GM23338 (cell line): ENCODE measurements at regions not wholly inside any gene's neighbourhood (a gene's known extent, or its start where the extent isn't known, plus 50 kb on each side); places are given as distances from the start of the nearest gene placed in this dataset.

Experiments
- ATAC-seq: fragments of 200-7000 bp; cut with Tn5 transposase; 3 replicates; pipeline ENCODE4 v1.9.1; 2020
- DNase-seq: peaks from one replicate; pipeline ENCODE4 v3.0.0-alpha.2; 2015; ENCODE audit warnings: low spot score
- H2AFZ ChIP-seq: fragments of 200-600 bp; sonication (generic); 2 replicates; pipeline ENCODE4 v1.8.0; 2016; ENCODE audit warnings: antibody characterized with exemption, mild to moderate bottlenecking, moderate library complexity
- H3F3A ChIP-seq: fragments of 200-600 bp; sonication (generic); replicated peaks from 2 replicates; pipeline ENCODE4 v1.8.0; 2017; ENCODE audit warnings: antibody characterized with exemption, mixed run types, low read depth
- H3K27ac ChIP-seq: fragments of 200-600 bp; sonication (generic); 2 replicates; pipeline ENCODE4 v1.6.1; 2016; ENCODE audit warnings: low read depth
- H3K27me3 ChIP-seq: fragments of 200-600 bp; sonication (generic); 2 replicates; pipeline ENCODE4 v1.8.0; 2016; ENCODE audit warnings: mild to moderate bottlenecking, mixed run types, moderate library complexity; ENCODE audit not compliant: insufficient read depth
- H3K36me3 ChIP-seq: fragments of 200-600 bp; sonication (generic); 2 replicates; pipeline ENCODE4 v1.8.0; 2016; ENCODE audit warnings: mild to moderate bottlenecking; ENCODE audit not compliant: insufficient read depth
- H3K4me1 ChIP-seq: fragments of 200-600 bp; sonication (generic); 2 replicates; pipeline ENCODE4 v1.8.0; 2016; ENCODE audit warnings: mild to moderate bottlenecking, moderate library complexity; ENCODE audit not compliant: insufficient read depth
- H3K4me2 ChIP-seq: fragments of 200-600 bp; sonication (generic); 2 replicates; pipeline ENCODE4 v1.7.1; 2017; ENCODE audit warnings: mixed run types
- H3K4me3 ChIP-seq: fragments of 200-600 bp; sonication (generic); 2 replicates; pipeline ENCODE4 v1.6.1; 2016; ENCODE audit warnings: mixed run types
- H3K79me2 ChIP-seq: fragments of 200-600 bp; sonication (generic); replicated peaks from 2 replicates; pipeline ENCODE4 v1.8.0; 2017; ENCODE audit warnings: mild to moderate bottlenecking; ENCODE audit not compliant: insufficient read depth
- H3K9me2 ChIP-seq: fragments of 200-600 bp; sonication (generic); 2 replicates; pipeline ENCODE4 v1.8.0; 2017; ENCODE audit not compliant: insufficient read depth
- H4K20me1 ChIP-seq: fragments of 200-600 bp; sonication (generic); replicated peaks from 2 replicates; pipeline ENCODE4 v1.8.0; 2017; ENCODE audit warnings: mild to moderate bottlenecking; ENCODE audit not compliant: insufficient read depth
- H3K27ac Mint-ChIP-seq: 2 replicates; pipeline ENCODE4 v1.8.0; 2020; ENCODE audit warnings: inconsistent platforms, mild to moderate bottlenecking, moderate library complexity, mixed read lengths
- H3K27me3 Mint-ChIP-seq: 3 replicates; pipeline ENCODE4 v1.8.0; 2022; ENCODE audit warnings: low read depth, mild to moderate bottlenecking, moderate library complexity, mixed read lengths, inconsistent platforms; ENCODE audit not compliant: insufficient read depth, poor library complexity
- H3K36me3 Mint-ChIP-seq: 3 replicates; pipeline ENCODE4 v1.8.0; 2021; ENCODE audit warnings: low read depth, mild to moderate bottlenecking, inconsistent platforms, moderate library complexity, mixed read lengths
- H3K4me1 Mint-ChIP-seq: 3 replicates; pipeline ENCODE4 v1.8.0; 2020; ENCODE audit warnings: mild to moderate bottlenecking, inconsistent platforms, mixed read lengths
- H3K4me3 Mint-ChIP-seq: 3 replicates; pipeline ENCODE4 v1.8.0; 2021; ENCODE audit warnings: moderate library complexity, mild to moderate bottlenecking, inconsistent platforms, mixed read lengths
- H3K9me3 Mint-ChIP-seq: 3 replicates; pipeline ENCODE4 v1.8.0; 2020; ENCODE audit warnings: moderate library complexity, mild to moderate bottlenecking, inconsistent platforms, mixed read lengths
- CREB1 ChIP-seq: fragments of 250-450 bp; sonication (Bioruptor Pico); IDR thresholded peaks from 2 replicates; pipeline ENCODE4 v1.5.0; 2020; ENCODE audit warnings: low read depth, mild to moderate bottlenecking, moderate library complexity
- ETS1 ChIP-seq: IDR thresholded peaks from 2 replicates; pipeline ENCODE4 v1.6.1; 2016; ENCODE audit warnings: antibody characterized with exemption
- EZH2 ChIP-seq: fragments of 200-600 bp; sonication (generic); IDR thresholded peaks from one replicate; pipeline ENCODE4 v1.8.0; 2017; ENCODE audit warnings: antibody characterized with exemption, mild to moderate bottlenecking, low read depth; ENCODE audit not compliant: unreplicated experiment
- EZH2phosphoT487 ChIP-seq: fragments of 200-600 bp; sonication (generic); IDR thresholded peaks from one replicate; pipeline ENCODE4 v1.8.1; 2018; ENCODE audit warnings: antibody characterized with exemption; ENCODE audit not compliant: unreplicated experiment
- JUNB ChIP-seq: IDR thresholded peaks from one replicate; pipeline ENCODE4 v1.6.1; 2016; ENCODE audit warnings: antibody characterized with exemption; ENCODE audit not compliant: unreplicated experiment
- NANOG ChIP-seq: IDR thresholded peaks from 2 replicates; pipeline ENCODE4 v1.6.1; 2016; ENCODE audit warnings: antibody characterized with exemption, borderline replicate concordance
- POLR2AphosphoS5 ChIP-seq: IDR thresholded peaks from 2 replicates; pipeline ENCODE4 v1.6.1; 2016; ENCODE audit warnings: antibody characterized with exemption, low read depth
- STAT1 ChIP-seq: IDR thresholded peaks from one replicate; pipeline ENCODE4 v1.6.1; 2016; ENCODE audit warnings: antibody characterized with exemption; ENCODE audit not compliant: unreplicated experiment
- ZNF114 ChIP-seq: fragments of 250-450 bp; sonication (Bioruptor Pico); IDR thresholded peaks from 2 replicates; pipeline ENCODE4 v1.5.0; 2020; ENCODE audit warnings: mild to moderate bottlenecking, moderate library complexity
- ZNF331 ChIP-seq: fragments of 250-450 bp; sonication (Bioruptor Pico); IDR thresholded peaks from 2 replicates; pipeline ENCODE4 v1.5.0; 2020; ENCODE audit warnings: low read depth, mild to moderate bottlenecking, moderate library complexity
- TF ChIP-seq, protein P1 (sequence below), 2 experiments: fragments of 200-600 bp in 1 of 2; sonication (generic) in 1 of 2; conservative IDR thresholded peaks; 2 replicates each; pipeline versions ENCODE4 v1.5.1 to v1.6.1; 2016 to 2017; ENCODE audit warnings: antibody characterized with exemption in 2 of 2, low read depth in 2 of 2, mild to moderate bottlenecking in 2 of 2, moderate library complexity in 1 of 2
- TF ChIP-seq, protein P2 (sequence below): IDR thresholded peaks from one replicate; pipeline ENCODE4 v1.6.1; 2018; ENCODE audit warnings: antibody characterized with exemption; ENCODE audit not compliant: unreplicated experiment
- TF ChIP-seq, protein P3 (sequence below): fragments of 250-450 bp; sonication (Bioruptor Pico); IDR thresholded peaks from 2 replicates; pipeline ENCODE4 v1.5.0; 2020; ENCODE audit warnings: mild to moderate bottlenecking, moderate library complexity

- no peaks in the 10 kb centered on the region; the same call in 2 of the 3 replicates for H3K36me3 Mint-ChIP-seq
- Histone ChIP-seq H3K4me1 (no peaks in the 10 kb centered on the region), H3K9me2 (no peaks in the 10 kb centered on the region; the same call in 1 of the 2 replicates), H3F3A (no peaks in the 10 kb centered on the region), H3K4me3 (no peak overlapping the region), H3K27ac (no peak overlapping the region), H3K4me2 (no peak overlapping the region), H3K36me3 (no peaks in the 10 kb centered on the region), H2AFZ (no peak overlapping the region), H3K27me3 (no peaks in the 10 kb centered on the region), H3K79me2 (no peaks in the 10 kb centered on the region), H4K20me1 (no peaks in the 10 kb centered on the region; the same call in 1 of the 2 replicates)
- H3K9me3 Mint-ChIP-seq = 0 out of 3 replicates have a peak, but pooled peaks cover 3% of the 10 kb centered on the region
- H3K27ac Mint-ChIP-seq = no peak overlapping the region
- TF ChIP-seq, protein P1, sequence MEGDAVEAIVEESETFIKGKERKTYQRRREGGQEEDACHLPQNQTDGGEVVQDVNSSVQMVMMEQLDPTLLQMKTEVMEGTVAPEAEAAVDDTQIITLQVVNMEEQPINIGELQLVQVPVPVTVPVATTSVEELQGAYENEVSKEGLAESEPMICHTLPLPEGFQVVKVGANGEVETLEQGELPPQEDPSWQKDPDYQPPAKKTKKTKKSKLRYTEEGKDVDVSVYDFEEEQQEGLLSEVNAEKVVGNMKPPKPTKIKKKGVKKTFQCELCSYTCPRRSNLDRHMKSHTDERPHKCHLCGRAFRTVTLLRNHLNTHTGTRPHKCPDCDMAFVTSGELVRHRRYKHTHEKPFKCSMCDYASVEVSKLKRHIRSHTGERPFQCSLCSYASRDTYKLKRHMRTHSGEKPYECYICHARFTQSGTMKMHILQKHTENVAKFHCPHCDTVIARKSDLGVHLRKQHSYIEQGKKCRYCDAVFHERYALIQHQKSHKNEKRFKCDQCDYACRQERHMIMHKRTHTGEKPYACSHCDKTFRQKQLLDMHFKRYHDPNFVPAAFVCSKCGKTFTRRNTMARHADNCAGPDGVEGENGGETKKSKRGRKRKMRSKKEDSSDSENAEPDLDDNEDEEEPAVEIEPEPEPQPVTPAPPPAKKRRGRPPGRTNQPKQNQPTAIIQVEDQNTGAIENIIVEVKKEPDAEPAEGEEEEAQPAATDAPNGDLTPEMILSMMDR (conservative IDR thresholded peaks at IDR 0.05; ENCODE audit: low read depth in 2 of 2) = no peak
- TF ChIP-seq NANOG (no peak), JUNB (no peak), CREB1 (CRISPR knock-in tag) (no peak), POLR2AphosphoS5 (no peak), EZH2 (no peak), ZNF331 (CRISPR knock-in tag) (no peak), ZNF114 (CRISPR knock-in tag) (no peak), STAT1 (no peak), EZH2phosphoT487 (no peak), ETS1 (no peak)
- TF ChIP-seq, protein P2, sequence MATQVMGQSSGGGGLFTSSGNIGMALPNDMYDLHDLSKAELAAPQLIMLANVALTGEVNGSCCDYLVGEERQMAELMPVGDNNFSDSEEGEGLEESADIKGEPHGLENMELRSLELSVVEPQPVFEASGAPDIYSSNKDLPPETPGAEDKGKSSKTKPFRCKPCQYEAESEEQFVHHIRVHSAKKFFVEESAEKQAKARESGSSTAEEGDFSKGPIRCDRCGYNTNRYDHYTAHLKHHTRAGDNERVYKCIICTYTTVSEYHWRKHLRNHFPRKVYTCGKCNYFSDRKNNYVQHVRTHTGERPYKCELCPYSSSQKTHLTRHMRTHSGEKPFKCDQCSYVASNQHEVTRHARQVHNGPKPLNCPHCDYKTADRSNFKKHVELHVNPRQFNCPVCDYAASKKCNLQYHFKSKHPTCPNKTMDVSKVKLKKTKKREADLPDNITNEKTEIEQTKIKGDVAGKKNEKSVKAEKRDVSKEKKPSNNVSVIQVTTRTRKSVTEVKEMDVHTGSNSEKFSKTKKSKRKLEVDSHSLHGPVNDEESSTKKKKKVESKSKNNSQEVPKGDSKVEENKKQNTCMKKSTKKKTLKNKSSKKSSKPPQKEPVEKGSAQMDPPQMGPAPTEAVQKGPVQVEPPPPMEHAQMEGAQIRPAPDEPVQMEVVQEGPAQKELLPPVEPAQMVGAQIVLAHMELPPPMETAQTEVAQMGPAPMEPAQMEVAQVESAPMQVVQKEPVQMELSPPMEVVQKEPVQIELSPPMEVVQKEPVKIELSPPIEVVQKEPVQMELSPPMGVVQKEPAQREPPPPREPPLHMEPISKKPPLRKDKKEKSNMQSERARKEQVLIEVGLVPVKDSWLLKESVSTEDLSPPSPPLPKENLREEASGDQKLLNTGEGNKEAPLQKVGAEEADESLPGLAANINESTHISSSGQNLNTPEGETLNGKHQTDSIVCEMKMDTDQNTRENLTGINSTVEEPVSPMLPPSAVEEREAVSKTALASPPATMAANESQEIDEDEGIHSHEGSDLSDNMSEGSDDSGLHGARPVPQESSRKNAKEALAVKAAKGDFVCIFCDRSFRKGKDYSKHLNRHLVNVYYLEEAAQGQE = no peak
- TF ChIP-seq, protein P3, sequence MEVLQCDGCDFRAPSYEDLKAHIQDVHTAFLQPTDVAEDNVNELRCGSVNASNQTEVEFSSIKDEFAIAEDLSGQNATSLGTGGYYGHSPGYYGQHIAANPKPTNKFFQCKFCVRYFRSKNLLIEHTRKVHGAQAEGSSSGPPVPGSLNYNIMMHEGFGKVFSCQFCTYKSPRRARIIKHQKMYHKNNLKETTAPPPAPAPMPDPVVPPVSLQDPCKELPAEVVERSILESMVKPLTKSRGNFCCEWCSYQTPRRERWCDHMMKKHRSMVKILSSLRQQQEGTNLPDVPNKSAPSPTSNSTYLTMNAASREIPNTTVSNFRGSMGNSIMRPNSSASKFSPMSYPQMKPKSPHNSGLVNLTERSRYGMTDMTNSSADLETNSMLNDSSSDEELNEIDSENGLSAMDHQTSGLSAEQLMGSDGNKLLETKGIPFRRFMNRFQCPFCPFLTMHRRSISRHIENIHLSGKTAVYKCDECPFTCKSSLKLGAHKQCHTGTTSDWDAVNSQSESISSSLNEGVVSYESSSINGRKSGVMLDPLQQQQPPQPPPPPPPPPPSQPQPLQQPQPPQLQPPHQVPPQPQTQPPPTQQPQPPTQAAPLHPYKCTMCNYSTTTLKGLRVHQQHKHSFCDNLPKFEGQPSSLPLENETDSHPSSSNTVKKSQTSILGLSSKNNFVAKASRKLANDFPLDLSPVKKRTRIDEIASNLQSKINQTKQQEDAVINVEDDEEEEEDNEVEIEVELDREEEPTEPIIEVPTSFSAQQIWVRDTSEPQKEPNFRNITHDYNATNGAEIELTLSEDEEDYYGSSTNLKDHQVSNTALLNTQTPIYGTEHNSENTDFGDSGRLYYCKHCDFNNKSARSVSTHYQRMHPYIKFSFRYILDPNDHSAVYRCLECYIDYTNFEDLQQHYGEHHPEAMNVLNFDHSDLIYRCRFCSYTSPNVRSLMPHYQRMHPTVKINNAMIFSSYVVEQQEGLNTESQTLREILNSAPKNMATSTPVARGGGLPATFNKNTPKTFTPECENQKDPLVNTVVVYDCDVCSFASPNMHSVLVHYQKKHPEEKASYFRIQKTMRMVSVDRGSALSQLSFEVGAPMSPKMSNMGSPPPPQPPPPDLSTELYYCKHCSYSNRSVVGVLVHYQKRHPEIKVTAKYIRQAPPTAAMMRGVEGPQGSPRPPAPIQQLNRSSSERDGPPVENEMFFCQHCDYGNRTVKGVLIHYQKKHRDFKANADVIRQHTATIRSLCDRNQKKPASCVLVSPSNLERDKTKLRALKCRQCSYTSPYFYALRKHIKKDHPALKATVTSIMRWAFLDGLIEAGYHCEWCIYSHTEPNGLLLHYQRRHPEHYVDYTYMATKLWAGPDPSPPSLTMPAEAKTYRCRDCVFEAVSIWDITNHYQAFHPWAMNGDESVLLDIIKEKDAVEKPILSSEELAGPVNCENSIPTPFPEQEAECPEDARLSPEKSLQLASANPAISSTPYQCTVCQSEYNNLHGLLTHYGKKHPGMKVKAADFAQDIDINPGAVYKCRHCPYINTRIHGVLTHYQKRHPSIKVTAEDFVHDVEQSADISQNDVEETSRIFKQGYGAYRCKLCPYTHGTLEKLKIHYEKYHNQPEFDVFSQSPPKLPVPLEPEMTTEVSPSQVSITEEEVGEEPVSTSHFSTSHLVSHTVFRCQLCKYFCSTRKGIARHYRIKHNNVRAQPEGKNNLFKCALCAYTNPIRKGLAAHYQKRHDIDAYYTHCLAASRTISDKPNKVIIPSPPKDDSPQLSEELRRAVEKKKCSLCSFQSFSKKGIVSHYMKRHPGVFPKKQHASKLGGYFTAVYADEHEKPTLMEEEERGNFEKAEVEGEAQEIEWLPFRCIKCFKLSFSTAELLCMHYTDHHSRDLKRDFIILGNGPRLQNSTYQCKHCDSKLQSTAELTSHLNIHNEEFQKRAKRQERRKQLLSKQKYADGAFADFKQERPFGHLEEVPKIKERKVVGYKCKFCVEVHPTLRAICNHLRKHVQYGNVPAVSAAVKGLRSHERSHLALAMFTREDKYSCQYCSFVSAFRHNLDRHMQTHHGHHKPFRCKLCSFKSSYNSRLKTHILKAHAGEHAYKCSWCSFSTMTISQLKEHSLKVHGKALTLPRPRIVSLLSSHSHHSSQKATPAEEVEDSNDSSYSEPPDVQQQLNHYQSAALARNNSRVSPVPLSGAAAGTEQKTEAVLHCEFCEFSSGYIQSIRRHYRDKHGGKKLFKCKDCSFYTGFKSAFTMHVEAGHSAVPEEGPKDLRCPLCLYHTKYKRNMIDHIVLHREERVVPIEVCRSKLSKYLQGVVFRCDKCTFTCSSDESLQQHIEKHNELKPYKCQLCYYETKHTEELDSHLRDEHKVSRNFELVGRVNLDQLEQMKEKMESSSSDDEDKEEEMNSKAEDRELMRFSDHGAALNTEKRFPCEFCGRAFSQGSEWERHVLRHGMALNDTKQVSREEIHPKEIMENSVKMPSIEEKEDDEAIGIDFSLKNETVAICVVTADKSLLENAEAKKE (CRISPR knock-in tag) = no peak
- H3K27me3 Mint-ChIP-seq = no peaks in the 10 kb centered on the region
- no peak for ATAC-seq
- no peak for DNase-seq
- H3K4me3 Mint-ChIP-seq = no peak overlapping the region
- no peaks in the 10 kb centered on the region for H3K4me1 Mint-ChIP-seq
Observed at GRCh38 chr12:67909681-67910080, 79.6 kb upstream of the IFNG-AS1 start.
